ENCODE measurements at regions not wholly inside any gene's neighbourhood (a gene's known extent, or its start where the extent isn't known, plus 50 kb on each side); places are given as distances from the start of the nearest gene placed in this dataset.

DNA sequence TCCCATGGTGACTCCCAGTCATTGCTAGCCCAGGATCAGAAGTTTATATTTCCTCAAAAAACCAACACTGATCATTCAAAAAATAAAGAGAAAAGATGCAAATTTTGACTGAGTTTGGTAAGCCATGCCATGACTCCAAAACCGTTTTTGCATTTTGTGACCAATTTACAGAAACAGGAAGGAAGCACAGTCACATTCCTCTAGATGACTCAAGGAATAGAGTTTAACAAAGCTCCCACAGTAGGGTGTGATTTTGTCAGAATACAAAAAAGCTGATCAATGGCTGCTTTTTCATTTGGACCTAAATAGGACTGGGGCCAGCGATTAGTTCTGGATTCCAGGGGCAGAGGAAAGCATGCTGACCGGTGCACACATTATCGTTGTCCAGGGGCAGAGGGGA, 179.4 kb upstream of the AFDN start:
- no peak for TF ChIP-seq CTCF (IDR thresholded peaks at IDR 0.05; ENCODE audit: poor library complexity)
- no peak for TF ChIP-seq EZH2 (IDR thresholded peaks at IDR 0.05; ENCODE audit: borderline replicate concordance)

All from hepatocyte (in vitro differentiated cells).